Activated naive CD4-positive, alpha-beta T cell treated with anti-CD3 and anti-CD28 coated beads, Interleukin-2, amount 10 ng/mL, durations not matched to agents 7 days and 5 days (primary cell): ENCODE measurements at regions not wholly inside any gene's neighbourhood (a gene's known extent, or its start where the extent isn't known, plus 50 kb on each side); places are given as distances from the start of the nearest gene placed in this dataset.

Source experiments
- CTCF ChIA-PET: fragments of 350-600 bp; sonication (Branson Sonifier 250); formaldehyde crosslinking; loops from one replicate; lab custom pipeline; 2021; ENCODE audit warnings: antibody characterized with exemption; lab: Charles Lee
- DNase-seq: peaks from one replicate; pipeline ENCODE4 v3.0.0-alpha.2; 2020
- H3K27ac Mint-ChIP-seq: one replicate; pipeline ENCODE4 v1.8.0; 2021; ENCODE audit warnings: mild to moderate bottlenecking, moderate library complexity, mixed read lengths
- H3K27me3 Mint-ChIP-seq: one replicate; pipeline ENCODE4 v1.8.0; 2021; ENCODE audit warnings: mild to moderate bottlenecking, mixed read lengths
- H3K36me3 Mint-ChIP-seq: one replicate; pipeline ENCODE4 v1.8.0; 2021; ENCODE audit warnings: mixed read lengths
- H3K4me1 Mint-ChIP-seq: one replicate; pipeline ENCODE4 v1.8.0; 2021; ENCODE audit warnings: mixed read lengths
- H3K4me3 Mint-ChIP-seq: one replicate; pipeline ENCODE4 v1.8.0; 2021; ENCODE audit warnings: mild to moderate bottlenecking, moderate library complexity, mixed read lengths
- H3K9me3 Mint-ChIP-seq: one replicate; pipeline ENCODE4 v1.8.0; 2021; ENCODE audit warnings: mixed read lengths

- H3K9me3 Mint-ChIP-seq, result no peaks in the 10 kb centered on the region
- H3K27me3 Mint-ChIP-seq, result no peaks in the 10 kb centered on the region
- no peak overlapping the region for H3K27ac Mint-ChIP-seq
- CTCF ChIA-PET, result no interaction called here
- H3K36me3 Mint-ChIP-seq, result no peaks in the 10 kb centered on the region
- DNase-seq, result no peak
- H3K4me1 Mint-ChIP-seq, result no peaks in the 10 kb centered on the region
- no peak overlapping the region for H3K4me3 Mint-ChIP-seq
Observed at GRCh38 chr1:79587229-79587628, 580.7 kb upstream of the ADGRL4 start.

DNA sequence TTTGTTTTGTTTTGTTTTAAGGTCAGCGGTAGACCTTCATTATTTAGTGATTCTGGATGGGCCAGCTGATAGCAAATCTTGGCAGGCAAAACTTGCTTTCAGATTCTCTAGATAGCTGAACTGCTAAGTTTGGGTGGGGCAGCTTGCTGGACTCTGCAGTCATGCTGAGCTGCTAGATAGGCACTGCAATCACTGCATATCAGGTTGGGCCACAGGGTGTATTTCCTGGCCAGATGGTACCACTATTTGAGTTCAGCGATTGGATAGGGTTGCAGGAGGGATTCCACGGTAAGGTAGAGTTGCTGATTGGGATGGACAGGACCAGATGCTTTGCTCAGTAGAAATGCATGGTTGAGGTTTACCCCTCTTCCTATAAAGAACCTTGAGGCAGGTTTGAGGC, 579.3 kb upstream of the ADGRL4 start:
- no peaks in the 10 kb centered on the region for H3K27me3 Mint-ChIP-seq
- no peak overlapping the region for H3K27ac Mint-ChIP-seq
- H3K4me3 Mint-ChIP-seq, result no peak overlapping the region
- no peaks in the 10 kb centered on the region for H3K9me3 Mint-ChIP-seq
- no peaks in the 10 kb centered on the region for H3K4me1 Mint-ChIP-seq
- CTCF ChIA-PET, result no interaction called here
- DNase-seq, result no peak
- no peaks in the 10 kb centered on the region for H3K36me3 Mint-ChIP-seq

- Mint-ChIP-seq H3K4me1 (no peaks in the 10 kb centered on the region), H3K27me3 (no peaks in the 10 kb centered on the region), H3K27ac (no peak overlapping the region), H3K4me3 (no peak overlapping the region), H3K36me3 (no peaks in the 10 kb centered on the region), H3K9me3 (no peaks in the 10 kb centered on the region)
- DNase-seq, result no peak
- CTCF ChIA-PET, result no interaction called here
Observed at GRCh38 chr1:79575424-79575823, 568.9 kb upstream of the ADGRL4 start.

DNA sequence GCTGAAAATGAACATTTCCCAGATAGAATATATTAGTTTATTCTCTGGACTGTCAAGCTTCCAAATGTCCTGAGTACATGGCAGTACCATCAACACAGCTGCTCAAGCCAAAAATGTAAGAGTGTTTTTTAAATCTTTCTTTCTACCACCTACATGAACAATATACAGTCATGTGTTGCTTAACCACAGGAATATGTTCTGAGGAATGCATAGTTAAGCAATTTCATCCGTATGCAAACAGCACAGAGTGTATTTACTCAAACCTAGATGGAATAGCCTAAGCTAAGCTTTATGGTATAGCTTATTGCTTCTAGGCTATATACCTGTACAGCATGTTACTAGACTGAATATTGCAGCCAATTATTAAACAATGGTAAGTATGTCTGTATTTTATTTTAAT, 561.9 kb upstream of the ADGRL4 start:
- no peak for DNase-seq
- H3K27ac Mint-ChIP-seq, result no peak overlapping the region
- no peaks in the 10 kb centered on the region for H3K4me1 Mint-ChIP-seq
- CTCF ChIA-PET, result no interaction called here
- peaks cover 3% of the 10 kb centered on the region for H3K9me3 Mint-ChIP-seq
- H3K36me3 Mint-ChIP-seq, result no peaks in the 10 kb centered on the region
- no peaks in the 10 kb centered on the region for H3K27me3 Mint-ChIP-seq
- no peak overlapping the region for H3K4me3 Mint-ChIP-seq

DNA sequence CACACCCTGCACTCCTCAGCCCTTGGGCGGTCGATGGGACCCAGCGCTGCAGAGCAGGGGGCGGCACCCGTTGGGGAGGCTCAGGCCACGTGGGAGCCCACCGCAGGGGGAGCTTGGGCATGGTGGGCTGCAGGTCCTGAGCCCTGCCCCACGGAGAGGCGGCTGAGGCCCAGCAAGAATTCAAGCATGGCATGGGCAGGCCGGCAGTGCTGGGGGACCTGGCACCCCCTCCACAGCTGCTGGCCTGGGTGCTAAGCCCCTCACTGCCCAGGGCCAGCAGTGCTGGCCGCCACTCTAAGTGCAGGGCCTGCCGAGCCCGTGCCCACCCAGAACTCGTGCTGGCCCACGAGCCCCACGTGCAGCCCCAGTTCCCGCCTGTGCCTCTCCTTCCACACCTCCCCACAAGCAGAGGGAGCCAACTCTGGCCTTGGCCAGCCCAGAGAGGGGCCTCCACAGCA, 555.0 kb upstream of the ADGRL4 start:
- H3K9me3 Mint-ChIP-seq, result peaks cover 11% of the 10 kb centered on the region
- no peak for DNase-seq
- no peaks in the 10 kb centered on the region for H3K36me3 Mint-ChIP-seq
- H3K27ac Mint-ChIP-seq, result no peak overlapping the region
- H3K27me3 Mint-ChIP-seq, result no peaks in the 10 kb centered on the region
- CTCF ChIA-PET, result no interaction called here
- no peaks in the 10 kb centered on the region for H3K4me1 Mint-ChIP-seq
- no peak overlapping the region for H3K4me3 Mint-ChIP-seq

DNA sequence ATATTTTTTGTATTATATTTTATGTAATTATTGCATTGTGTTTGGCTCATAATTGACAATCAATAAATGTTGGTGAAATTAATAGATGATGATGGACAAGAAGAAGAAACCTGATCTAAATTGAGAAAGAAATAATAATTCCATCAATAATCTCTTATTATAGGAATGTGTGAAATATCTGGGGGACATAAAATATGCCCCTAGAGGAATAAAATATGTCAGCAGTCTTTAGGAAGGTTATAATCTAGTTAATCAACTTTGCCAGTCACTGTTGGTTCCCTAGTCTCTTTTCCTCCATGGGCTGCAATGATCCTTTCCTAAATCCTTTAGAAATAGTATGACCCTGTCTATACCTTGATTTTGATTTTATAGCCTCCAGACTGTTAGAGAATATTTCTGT, 549.7 kb upstream of the ADGRL4 start:
- DNase-seq, result no peak
- Mint-ChIP-seq H3K27ac (no peak overlapping the region), H3K9me3 (peaks cover 9% of the 10 kb centered on the region), H3K27me3 (no peaks in the 10 kb centered on the region), H3K4me1 (no peaks in the 10 kb centered on the region), H3K4me3 (no peak overlapping the region), H3K36me3 (no peaks in the 10 kb centered on the region)
- CTCF ChIA-PET, result no interaction called here

GRCh38 chr1:79554688-79555087, 548.2 kb upstream of the ADGRL4 start:
- H3K4me3 Mint-ChIP-seq, result no peak overlapping the region
- H3K9me3 Mint-ChIP-seq, result peaks cover 5% of the 10 kb centered on the region
- CTCF ChIA-PET, result no interaction called here
- H3K36me3 Mint-ChIP-seq, result no peaks in the 10 kb centered on the region
- no peaks in the 10 kb centered on the region for H3K27me3 Mint-ChIP-seq
- H3K27ac Mint-ChIP-seq, result no peak overlapping the region
- H3K4me1 Mint-ChIP-seq, result no peaks in the 10 kb centered on the region
- DNase-seq, result no peak

- no peaks in the 10 kb centered on the region for H3K36me3 Mint-ChIP-seq
- DNase-seq, result no peak
- H3K4me1 Mint-ChIP-seq, result no peaks in the 10 kb centered on the region
- no peak overlapping the region for H3K27ac Mint-ChIP-seq
- H3K4me3 Mint-ChIP-seq, result no peak overlapping the region
- CTCF ChIA-PET, result no interaction called here
- no peaks in the 10 kb centered on the region for H3K27me3 Mint-ChIP-seq
- peaks cover 3% of the 10 kb centered on the region for H3K9me3 Mint-ChIP-seq
Observed at GRCh38 chr1:79551321-79551720, 544.8 kb upstream of the ADGRL4 start.

DNA sequence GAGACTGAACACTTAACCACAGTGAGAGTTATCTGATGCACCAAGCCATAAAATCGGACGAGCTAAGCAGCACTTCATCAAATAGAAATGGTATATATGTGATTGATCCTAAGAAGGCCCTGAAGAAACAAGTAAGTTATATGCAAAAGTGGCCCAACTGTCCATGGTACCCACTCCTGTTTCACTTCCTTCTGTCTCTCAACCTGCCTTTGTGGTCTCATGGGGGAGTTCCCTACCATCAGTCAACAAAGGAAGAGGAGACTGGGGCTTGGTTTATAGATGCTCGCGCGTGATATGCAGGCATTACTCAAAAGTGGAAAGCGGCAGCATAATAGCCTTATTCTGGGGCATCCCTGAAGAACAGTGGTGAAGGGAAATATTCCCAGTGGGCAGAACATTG, 543.9 kb upstream of the ADGRL4 start:
- H3K9me3 Mint-ChIP-seq, result peaks cover 2% of the 10 kb centered on the region
- H3K27ac Mint-ChIP-seq, result no peak overlapping the region
- no peaks in the 10 kb centered on the region for H3K36me3 Mint-ChIP-seq
- CTCF ChIA-PET, result no interaction called here
- no peak overlapping the region for H3K4me3 Mint-ChIP-seq
- H3K4me1 Mint-ChIP-seq, result no peaks in the 10 kb centered on the region
- DNase-seq, result no peak
- no peaks in the 10 kb centered on the region for H3K27me3 Mint-ChIP-seq

DNA sequence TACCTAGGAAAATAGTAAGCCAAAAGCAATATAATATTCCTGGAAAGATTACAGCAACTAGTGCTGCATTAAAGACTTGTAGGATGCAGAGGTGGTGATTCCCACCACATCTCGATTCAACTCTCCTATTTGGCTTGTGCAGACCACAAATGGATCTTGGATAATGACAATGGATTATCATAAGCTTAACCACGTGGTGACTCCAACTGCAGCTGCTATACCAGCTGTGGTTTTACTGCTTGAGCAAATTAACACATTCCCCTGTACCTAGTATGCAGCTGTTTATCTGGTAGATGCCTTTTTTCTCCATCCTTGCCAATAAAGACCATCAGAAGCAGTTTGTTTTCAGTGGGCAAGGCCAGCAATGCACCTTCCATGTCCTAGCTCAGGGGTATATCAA, 542.7 kb upstream of the ADGRL4 start:
- no peak overlapping the region for H3K4me3 Mint-ChIP-seq
- no peak for DNase-seq
- no peaks in the 10 kb centered on the region for H3K27me3 Mint-ChIP-seq
- no peaks in the 10 kb centered on the region for H3K4me1 Mint-ChIP-seq
- H3K27ac Mint-ChIP-seq, result no peak overlapping the region
- peaks cover 2% of the 10 kb centered on the region for H3K9me3 Mint-ChIP-seq
- H3K36me3 Mint-ChIP-seq, result no peaks in the 10 kb centered on the region
- CTCF ChIA-PET, result no interaction called here

GRCh38 chr1:79547514-79547913, 541.0 kb upstream of the ADGRL4 start:
- H3K27ac Mint-ChIP-seq, result no peak overlapping the region
- H3K4me3 Mint-ChIP-seq, result no peak overlapping the region
- no peaks in the 10 kb centered on the region for H3K27me3 Mint-ChIP-seq
- no peak for DNase-seq
- H3K9me3 Mint-ChIP-seq, result peaks cover 2% of the 10 kb centered on the region
- CTCF ChIA-PET, result no interaction called here
- no peaks in the 10 kb centered on the region for H3K36me3 Mint-ChIP-seq
- H3K4me1 Mint-ChIP-seq, result no peaks in the 10 kb centered on the region

DNA sequence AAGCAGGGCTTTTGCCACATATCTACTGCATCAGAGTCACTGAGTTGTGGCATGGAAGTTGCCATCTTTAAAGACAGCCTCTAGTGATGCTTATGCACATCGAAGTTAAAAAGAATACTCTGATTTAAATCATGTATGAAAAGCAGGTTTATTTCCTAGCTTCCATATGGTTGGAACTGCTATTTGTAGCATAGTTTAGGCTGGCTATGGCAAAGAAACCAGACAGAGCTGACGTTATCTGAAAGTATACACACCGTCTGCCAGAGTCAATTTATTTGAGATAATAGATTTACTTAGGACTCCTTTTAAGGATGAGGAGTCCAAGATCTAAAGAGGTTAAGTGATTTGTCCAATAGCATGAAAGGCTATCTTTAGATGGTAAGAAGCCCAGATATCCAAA, 536.9 kb upstream of the ADGRL4 start:
- Mint-ChIP-seq H3K27ac (no peak overlapping the region), H3K4me1 (no peaks in the 10 kb centered on the region), H3K36me3 (no peaks in the 10 kb centered on the region), H3K9me3 (no peaks in the 10 kb centered on the region), H3K27me3 (no peaks in the 10 kb centered on the region), H3K4me3 (no peak overlapping the region)
- CTCF ChIA-PET, result no interaction called here
- no peak for DNase-seq

- H3K4me1 Mint-ChIP-seq, result no peaks in the 10 kb centered on the region
- no peak overlapping the region for H3K4me3 Mint-ChIP-seq
- CTCF ChIA-PET, result no interaction called here
- DNase-seq, result no peak
- H3K9me3 Mint-ChIP-seq, result peaks cover 2% of the 10 kb centered on the region
- H3K27me3 Mint-ChIP-seq, result no peaks in the 10 kb centered on the region
- H3K36me3 Mint-ChIP-seq, result no peaks in the 10 kb centered on the region
- no peak overlapping the region for H3K27ac Mint-ChIP-seq
Observed at GRCh38 chr1:79539001-79539400, 532.5 kb upstream of the ADGRL4 start.

GRCh38 chr1:79532555-79532954, 526.0 kb upstream of the ADGRL4 start:
- Mint-ChIP-seq H3K4me3 (no peak overlapping the region), H3K4me1 (no peaks in the 10 kb centered on the region), H3K36me3 (no peaks in the 10 kb centered on the region), H3K27me3 (no peaks in the 10 kb centered on the region), H3K27ac (no peak overlapping the region), H3K9me3 (peaks cover 2% of the 10 kb centered on the region)
- CTCF ChIA-PET, result no interaction called here
- DNase-seq, result no peak

DNA sequence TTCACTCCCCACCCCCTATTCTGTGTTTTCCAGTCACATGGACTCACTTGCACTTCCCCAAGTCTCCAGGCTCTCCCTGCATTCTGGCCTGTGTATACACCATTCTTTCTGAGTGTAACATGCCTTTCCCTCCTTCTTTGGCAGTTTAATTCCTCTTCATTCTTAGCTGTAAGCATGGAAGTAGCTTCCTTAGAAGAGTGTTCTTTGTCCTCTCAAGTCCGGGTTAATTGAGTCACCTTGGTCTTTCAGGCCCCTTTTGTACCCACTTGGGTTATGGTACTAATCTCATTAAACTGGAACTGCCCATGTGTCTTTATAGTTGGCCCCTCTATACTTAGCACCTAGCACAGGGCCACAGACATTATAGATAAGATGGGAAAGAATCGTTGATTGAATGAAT, 525.3 kb upstream of the ADGRL4 start:
- Mint-ChIP-seq H3K4me3 (no peak overlapping the region), H3K4me1 (no peaks in the 10 kb centered on the region), H3K27ac (no peak overlapping the region), H3K9me3 (peaks cover 2% of the 10 kb centered on the region), H3K27me3 (no peaks in the 10 kb centered on the region), H3K36me3 (no peaks in the 10 kb centered on the region)
- no peak for DNase-seq
- CTCF ChIA-PET, result no interaction called here

DNA sequence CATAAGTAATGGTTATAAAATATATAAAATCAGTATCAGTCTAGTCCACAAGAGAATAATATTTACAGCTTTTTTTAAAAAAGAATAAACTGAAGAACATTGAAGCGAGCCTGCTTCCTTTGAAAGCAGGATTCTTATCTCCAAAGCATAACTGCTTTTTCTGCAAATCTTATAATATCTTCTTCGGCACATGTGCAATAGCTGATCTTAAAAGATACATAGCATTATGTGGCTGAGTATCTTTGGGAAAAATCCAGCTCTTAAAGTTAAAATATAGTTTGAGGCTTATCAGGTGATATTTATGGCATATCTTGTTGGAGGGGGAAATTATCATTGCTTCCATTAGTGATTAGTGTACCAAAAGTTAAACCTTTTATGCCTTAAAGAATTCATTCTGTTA, 523.9 kb upstream of the ADGRL4 start:
- no peak for DNase-seq
- Mint-ChIP-seq H3K4me3 (no peak overlapping the region), H3K27ac (no peak overlapping the region), H3K4me1 (no peaks in the 10 kb centered on the region), H3K36me3 (no peaks in the 10 kb centered on the region), H3K27me3 (no peaks in the 10 kb centered on the region), H3K9me3 (no peaks in the 10 kb centered on the region)
- CTCF ChIA-PET, result no interaction called here
